GM18517 (cell line): ENCODE measurements at regions not wholly inside any gene's neighbourhood (a gene's known extent, or its start where the extent isn't known, plus 50 kb on each side); places are given as distances from the start of the nearest gene placed in this dataset.
"Not testable (repeated sequence)": the region's sequence is repeated elsewhere in the genome, so short reads cannot be mapped to it uniquely, and the experiment has no call there.

ENCODE experiments used
- ATAC-seq: cut with Tn5 transposase; IDR thresholded peaks from one replicate; pipeline ENCODE4 v1.9.1; 2021; ENCODE audit warnings: mild to moderate bottlenecking, moderate library complexity; ENCODE audit not compliant: unreplicated experiment

DNA sequence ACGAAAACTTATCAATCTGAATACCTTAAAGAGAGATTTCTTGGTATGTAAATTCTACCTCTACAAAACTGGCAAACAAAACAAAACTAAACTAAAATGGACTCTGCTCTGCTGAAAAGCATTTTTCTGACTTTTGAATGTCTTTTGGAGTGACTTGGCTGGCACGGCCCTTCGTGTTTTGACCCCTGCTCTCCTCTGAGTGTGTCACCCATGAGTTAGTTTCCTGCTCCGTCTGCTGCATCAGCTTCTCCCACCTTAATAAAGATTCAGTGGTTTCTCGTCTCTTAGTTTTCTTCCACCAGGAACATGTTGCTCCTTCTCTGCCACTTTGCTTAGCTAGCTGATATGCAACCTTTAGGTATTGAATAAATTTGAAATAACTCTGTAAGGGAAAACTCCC is 1084.0 kb upstream of the CDH18 start:
- ATAC-seq = no peak

DNA sequence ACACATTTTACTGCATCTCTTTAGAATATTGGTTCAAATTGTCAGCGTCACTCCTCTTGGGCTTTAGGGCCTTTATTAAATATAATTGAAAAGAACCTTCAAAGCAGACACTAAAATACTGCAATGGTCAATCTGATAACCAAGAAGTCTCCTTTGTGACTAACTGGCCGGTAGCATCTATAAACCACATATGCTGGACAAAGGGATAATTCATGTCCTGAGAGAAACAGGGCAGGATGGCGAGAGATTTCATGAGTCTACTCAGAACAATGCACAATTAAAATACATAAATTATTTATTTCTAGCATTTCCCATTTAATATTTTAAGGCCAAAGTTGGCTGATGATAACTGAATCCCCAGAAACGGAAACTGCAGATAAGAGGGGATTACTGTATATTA is 1083.4 kb upstream of the CDH18 start:
- ATAC-seq = no peak

DNA sequence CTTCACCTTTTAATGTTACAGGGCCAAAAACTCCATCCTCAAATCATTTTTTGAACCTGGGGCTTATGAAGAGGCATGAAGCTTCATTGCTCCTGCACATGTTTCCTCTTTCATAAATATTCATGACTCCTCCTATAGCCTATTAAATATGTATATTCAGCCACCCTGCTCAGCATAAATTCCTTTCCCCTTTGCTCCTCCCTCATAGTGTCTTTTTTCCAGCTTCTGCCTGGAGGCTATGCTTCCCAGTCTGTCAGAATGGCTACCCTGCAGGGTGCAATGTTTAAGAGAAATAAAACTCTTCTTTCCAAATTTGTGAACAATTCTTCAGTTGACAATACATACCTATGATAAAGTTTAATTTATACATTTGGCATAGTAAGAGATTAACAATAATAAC is 1082.9 kb upstream of the CDH18 start:
- no peak for ATAC-seq

GRCh38 chr5:21067724-21068123 is 1079.7 kb upstream of the CDH18 start:
- ATAC-seq = no peak

- no peak for ATAC-seq
These were observed 1075.1 kb upstream of the CDH18 start for GRCh38 chr5:21063146-21063545.

GRCh38 chr5:21058289-21058688 is 1070.3 kb upstream of the CDH18 start:
- ATAC-seq = peak; percentile 96

- no peak for ATAC-seq
These were observed 1063.9 kb upstream of the CDH18 start for GRCh38 chr5:21051945-21052344.

DNA sequence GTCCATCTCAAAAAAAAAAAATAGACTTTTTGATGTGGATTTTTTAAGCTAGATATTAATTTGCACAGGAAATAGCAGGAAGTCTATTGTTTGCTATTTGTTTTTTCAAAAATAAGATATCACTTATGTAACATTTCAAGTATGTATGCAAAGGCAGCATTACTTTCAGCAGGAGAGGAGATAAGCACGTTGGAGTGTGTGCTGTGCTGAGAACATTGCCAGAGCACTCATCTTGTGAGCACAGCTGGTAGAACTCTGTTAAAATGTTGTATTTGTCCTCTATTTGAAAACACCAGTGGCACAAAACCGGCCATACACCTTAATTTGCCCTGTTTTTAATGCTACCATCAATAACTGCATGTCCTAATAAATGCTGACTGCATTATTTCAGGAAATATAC is 1061.9 kb upstream of the CDH18 start:
- ATAC-seq = no peak

GRCh38 chr5:21030981-21031380 is 1043.0 kb upstream of the CDH18 start:
- ATAC-seq = no peak

- ATAC-seq = no peak
These were observed 1037.0 kb upstream of the CDH18 start for GRCh38 chr5:21024966-21025365.

GRCh38 chr5:21013237-21013636 is 1025.2 kb upstream of the CDH18 start:
- ATAC-seq = no peak

DNA sequence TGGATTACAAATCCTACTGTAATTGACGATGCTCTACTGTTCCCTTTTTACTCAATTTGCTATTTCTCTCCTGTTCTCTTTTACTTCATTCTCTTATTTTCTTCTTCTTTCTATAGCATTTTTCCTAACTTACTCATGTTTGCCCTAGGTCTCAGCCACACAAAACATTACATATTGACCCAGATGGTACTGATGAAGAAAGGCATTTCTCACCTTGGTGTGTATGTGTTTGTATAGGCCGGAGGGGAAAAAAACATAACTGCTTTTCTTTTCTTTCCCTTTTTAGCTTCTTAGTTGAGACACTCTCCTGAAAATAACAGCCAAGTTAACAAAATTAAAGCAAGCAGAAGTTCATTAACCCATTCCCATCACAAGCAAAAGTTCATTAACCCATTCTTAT is 1019.8 kb upstream of the CDH18 start:
- ATAC-seq = no peak

- ATAC-seq = not testable (repeated sequence)
These were observed 1000.9 kb upstream of the CDH18 start for GRCh38 chr5:20988933-20989332.

DNA sequence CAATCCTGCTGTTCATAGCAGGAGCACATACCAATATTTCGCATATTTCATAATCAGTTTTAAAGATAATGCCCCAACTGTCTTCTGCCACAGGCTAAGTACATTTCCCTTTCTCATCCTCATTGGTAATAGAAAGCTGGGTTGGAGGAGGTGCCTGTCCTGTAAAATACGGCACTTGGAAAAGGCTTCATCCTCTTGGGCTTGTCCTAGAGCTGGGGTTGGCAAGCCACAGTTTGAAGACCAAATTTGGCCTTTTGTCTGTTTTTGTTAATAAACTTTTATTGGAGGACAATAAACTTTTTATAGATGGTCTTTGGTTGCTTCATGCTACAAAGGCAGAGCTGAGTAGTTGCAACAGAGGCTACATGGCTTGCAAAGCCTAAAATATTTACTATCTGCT is 997.8 kb upstream of the CDH18 start:
- ATAC-seq = no peak

GRCh38 chr5:20974426-20974825 is 986.4 kb upstream of the CDH18 start:
- no peak for ATAC-seq

DNA sequence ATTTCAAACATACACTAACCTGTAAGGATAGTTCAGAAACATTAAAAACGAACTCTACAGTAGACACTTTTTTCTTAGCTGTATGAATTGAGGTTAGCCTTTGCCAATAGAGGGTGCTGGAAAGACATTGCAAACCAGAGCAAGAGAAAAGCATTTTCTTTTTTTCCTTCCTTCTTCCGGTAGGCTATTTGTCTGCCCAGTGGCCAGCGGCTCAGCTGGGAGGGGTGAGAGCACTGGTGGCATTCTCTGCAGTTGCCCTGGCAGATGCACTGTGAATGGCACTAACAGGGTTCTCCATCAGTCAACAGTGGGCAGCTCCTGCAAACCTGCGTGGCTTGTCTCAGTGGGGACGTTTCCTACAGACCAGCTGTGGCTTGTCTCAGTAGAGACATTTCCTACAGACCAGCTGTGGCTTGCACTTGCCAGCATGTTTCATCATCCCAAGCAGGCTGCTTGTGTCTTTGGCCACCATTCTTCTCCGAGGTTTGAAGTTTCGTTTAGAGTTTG is 984.5 kb upstream of the CDH18 start:
- peak; percentile 90 for ATAC-seq

GRCh38 chr5:20959347-20959746 is 971.3 kb upstream of the CDH18 start:
- ATAC-seq = no peak

DNA sequence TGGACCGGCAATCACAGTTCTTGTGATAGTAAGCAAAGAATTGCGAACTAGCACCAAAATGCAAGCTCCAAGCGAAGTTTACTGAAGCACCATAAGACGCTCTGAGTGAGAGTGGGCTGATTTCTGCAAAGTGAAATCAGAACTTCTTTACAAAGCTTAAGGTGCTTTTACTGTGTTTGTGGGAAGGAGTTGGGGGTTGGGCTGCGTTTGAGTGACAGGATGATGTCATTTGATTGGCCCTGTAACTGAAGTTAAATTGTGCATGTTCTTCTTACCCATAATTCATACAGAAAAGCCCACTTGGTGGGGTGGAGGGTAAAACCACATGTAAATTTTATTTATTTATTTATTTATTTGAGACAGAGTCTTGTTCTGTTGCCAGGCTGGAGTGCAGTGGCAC is 970.6 kb upstream of the CDH18 start:
- ATAC-seq = no peak

GRCh38 chr5:20956134-20956533 is 968.1 kb upstream of the CDH18 start:
- no peak for ATAC-seq

DNA sequence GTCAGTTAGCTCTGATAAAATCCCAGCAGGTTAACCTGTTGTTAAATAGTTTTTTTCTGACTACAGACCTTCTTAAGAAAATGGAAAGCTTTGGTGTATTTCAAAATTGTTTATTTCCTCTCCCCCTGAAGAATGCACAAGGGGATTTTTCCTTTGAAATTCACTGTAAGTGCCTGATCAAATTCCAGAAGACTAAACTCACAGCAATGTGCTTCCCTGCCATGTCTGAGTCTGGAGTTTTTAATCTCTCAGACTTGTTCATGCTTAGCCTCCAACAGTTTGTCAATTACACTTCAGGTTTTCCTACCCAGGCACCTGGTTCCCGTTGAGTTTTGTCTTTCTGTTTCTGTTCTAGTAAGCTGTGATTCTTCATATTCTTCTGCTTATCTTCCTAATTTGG is 961.6 kb upstream of the CDH18 start:
- ATAC-seq = no peak

GRCh38 chr5:20943183-20943971 is 955.4 kb upstream of the CDH18 start:
- not testable (repeated sequence) for ATAC-seq

- not testable (repeated sequence) for ATAC-seq
These were observed 954.6 kb upstream of the CDH18 start for GRCh38 chr5:20942603-20943002.

DNA sequence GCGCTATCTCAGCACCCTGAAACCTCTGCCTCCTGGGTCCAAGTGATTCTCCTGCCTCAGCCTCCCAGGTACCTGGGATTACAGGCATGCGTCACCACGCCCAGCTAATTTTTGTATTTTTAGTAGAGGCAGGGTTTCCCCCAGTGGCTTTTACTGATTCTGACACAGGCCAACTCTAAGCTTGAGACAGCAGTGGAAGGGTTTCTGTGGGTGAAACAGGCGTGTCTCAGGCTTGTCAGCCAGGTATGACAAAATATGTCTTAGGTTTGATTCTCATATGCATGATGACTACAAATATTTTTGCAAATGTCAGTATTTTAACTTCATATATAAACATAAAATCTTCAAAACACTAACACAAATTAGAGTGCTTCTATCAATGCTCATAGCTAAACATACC is 952.8 kb upstream of the CDH18 start:
- ATAC-seq = not testable (repeated sequence)
